ENCODE measurements at regions not wholly inside any gene's neighbourhood (a gene's known extent, or its start where the extent isn't known, plus 50 kb on each side); places are given as distances from the start of the nearest gene placed in this dataset.

GRCh38 chr5:63719147-63719546, 243.1 kb downstream of the HTR1A start:
- no peak for DNase-seq

- DNase-seq, result no peak
These were observed 262.0 kb downstream of the HTR1A start for GRCh38 chr5:63700241-63700640.

- no peak for DNase-seq
These were observed 264.4 kb downstream of the HTR1A start for GRCh38 chr5:63697811-63698210.

GRCh38 chr5:63690546-63690945, 271.7 kb downstream of the HTR1A start:
- DNase-seq, result no peak

- DNase-seq, result no peak
These were observed 274.3 kb downstream of the HTR1A start for GRCh38 chr5:63687854-63688516.

- DNase-seq, result no peak
These were observed 275.3 kb downstream of the HTR1A start for GRCh38 chr5:63686938-63687337.

GRCh38 chr5:63686181-63686580, 276.1 kb downstream of the HTR1A start:
- DNase-seq, result no peak

- no peak for DNase-seq
These were observed 276.8 kb downstream of the HTR1A start for GRCh38 chr5:63685454-63685853.

- no peak for DNase-seq
These were observed 287.4 kb downstream of the HTR1A start for GRCh38 chr5:63674881-63675280.

- no peak for DNase-seq
These were observed 307.2 kb downstream of the HTR1A start for GRCh38 chr5:63655043-63655442.

- no peak for DNase-seq
These were observed 311.7 kb downstream of the HTR1A start for GRCh38 chr5:63650581-63650980.

GRCh38 chr5:63648376-63648775, 313.9 kb downstream of the HTR1A start:
- no peak for DNase-seq

- no peak for DNase-seq
These were observed 332.2 kb downstream of the HTR1A start for GRCh38 chr5:63629951-63630630.

GRCh38 chr5:63613442-63613841, 348.8 kb downstream of the HTR1A start:
- no peak for DNase-seq

GRCh38 chr5:63603996-63604395, 358.2 kb downstream of the HTR1A start:
- no peak for DNase-seq

GRCh38 chr5:63602971-63603370, 359.3 kb downstream of the HTR1A start:
- DNase-seq, result no peak

GRCh38 chr5:63596254-63596653, 366.0 kb downstream of the HTR1A start:
- no peak for DNase-seq

- DNase-seq, result no peak
These were observed 388.9 kb downstream of the HTR1A start for GRCh38 chr5:63573380-63573779.

- DNase-seq, result no peak
These were observed 389.5 kb downstream of the HTR1A start for GRCh38 chr5:63572740-63573139.

GRCh38 chr5:63570752-63571151, 391.5 kb downstream of the HTR1A start:
- DNase-seq, result no peak

GRCh38 chr5:63564789-63565188, 397.5 kb downstream of the HTR1A start:
- no peak for DNase-seq

GRCh38 chr5:63563008-63563917, 399.0 kb downstream of the HTR1A start:
- DNase-seq, result no peak

GRCh38 chr5:63555874-63556273, 406.4 kb downstream of the HTR1A start:
- DNase-seq, result no peak

GRCh38 chr5:63554191-63554590, 408.1 kb downstream of the HTR1A start:
- no peak for DNase-seq

Measured in left hindlimb (tissue), 1 donor.